ENCODE measurements at regions not wholly inside any gene's neighbourhood (a gene's known extent, or its start where the extent isn't known, plus 50 kb on each side); places are given as distances from the start of the nearest gene placed in this dataset.
"Not testable (repeated sequence)": the region's sequence is repeated elsewhere in the genome, so short reads cannot be mapped to it uniquely, and the experiment has no call there.

DNA sequence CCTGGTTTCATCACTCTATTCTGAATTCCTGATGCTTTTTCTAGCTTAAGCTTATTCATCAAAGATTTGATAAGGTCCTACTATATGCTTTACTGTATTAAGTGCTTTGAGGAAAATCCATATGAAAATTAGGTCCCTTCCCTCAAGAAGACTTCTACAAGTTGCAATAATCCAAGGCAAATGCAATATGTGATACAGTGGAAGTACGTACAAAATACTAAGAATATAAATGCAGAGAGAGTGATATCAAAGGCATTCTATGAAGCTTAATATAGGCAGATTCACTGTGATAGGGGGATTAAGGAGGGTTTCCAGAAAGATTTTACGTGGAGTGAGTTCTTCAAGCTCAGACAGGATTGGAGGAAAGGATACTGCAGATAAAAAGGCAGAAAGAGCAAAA is 142.1 kb downstream of the C6orf118 start:
- no peak for DNase-seq

- DNase-seq, result no peak
Observed at GRCh38 chr6:165163519-165163918, 145.9 kb downstream of the C6orf118 start.

DNA sequence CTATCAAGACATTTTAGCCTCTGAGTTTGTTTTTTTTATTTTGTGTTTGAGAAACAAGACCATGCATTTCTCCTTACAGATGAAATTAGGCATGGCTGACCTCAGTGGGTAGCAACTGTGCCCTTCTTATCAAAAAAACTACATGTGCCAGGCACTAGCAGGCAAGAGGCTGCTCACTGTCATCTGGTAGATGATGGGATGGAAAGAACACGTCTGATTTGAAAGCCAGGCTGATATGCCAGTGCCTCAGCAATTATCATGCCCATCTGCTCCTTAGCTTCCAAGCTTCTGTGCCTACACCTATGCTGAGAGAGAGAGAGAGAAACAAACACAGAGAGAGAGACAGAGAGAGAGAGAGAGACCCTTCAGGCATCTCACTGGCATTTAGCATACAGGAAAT is 149.9 kb downstream of the C6orf118 start:
- DNase-seq, result no peak

GRCh38 chr6:165146456-165146855 is 162.9 kb downstream of the C6orf118 start:
- DNase-seq, result no peak

DNA sequence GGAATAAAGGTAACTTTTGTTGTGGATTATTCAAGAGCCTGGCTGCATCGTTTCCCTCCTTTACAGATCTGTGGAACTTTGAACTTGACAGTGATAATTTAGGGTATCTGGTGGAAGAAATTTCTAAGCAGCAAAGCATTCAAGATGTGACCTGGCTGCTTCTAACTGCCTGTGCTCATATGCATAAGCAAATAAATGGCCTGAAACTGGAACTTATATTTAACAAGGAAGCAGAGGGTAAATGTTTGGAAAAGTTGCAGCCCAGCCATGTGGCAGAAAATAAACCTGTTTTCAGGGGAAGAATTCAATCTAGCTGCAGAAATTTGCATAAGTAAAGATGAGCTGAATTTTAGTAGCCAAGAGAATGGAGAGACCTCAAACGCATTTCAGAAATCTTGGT is 173.5 kb downstream of the C6orf118 start:
- DNase-seq, result no peak

- DNase-seq, result no peak
Observed at GRCh38 chr6:165129086-165129485, 180.3 kb downstream of the C6orf118 start.

GRCh38 chr6:165127743-165128142 is 181.7 kb downstream of the C6orf118 start:
- not testable (repeated sequence) for DNase-seq

GRCh38 chr6:165124681-165125080 is 184.7 kb downstream of the C6orf118 start:
- not testable (repeated sequence) for DNase-seq

DNA sequence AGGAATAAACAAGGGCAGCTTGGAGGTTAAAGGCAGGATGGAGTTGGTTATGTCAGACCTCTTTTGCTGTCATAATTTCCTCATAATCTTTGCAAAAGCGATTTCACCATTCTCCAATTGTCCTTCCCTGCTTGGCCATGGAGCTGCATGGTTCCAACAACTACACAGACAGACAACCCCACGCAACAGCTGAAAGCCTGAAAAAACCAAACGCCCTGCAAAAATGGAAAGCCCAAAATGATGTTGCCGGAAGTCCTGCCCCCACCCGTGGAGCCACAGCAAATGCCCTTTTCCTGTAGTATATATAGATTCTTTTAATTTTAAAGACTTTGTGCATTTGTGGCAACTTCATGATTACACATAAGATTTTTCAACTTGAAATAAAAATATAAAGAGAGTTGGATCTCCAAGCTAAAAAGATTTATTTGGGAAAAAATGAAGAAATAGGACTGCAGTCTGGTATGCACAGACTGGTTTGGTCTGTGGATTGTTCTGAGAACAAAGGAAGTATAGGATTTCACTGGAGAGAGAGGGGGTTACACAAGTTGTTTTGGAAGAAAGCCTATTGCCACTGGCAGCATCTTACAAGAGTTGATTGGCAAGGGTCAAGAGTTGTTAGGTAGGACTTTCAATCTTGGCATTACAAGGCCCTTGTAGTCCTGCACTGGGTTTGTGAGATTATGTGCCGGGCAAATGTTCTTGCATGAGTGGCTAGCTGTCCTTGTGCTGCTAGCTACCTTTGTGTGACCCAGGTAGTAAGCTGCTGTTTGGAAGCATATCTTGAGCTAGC is 190.0 kb downstream of the C6orf118 start:
- no peak for DNase-seq

DNA sequence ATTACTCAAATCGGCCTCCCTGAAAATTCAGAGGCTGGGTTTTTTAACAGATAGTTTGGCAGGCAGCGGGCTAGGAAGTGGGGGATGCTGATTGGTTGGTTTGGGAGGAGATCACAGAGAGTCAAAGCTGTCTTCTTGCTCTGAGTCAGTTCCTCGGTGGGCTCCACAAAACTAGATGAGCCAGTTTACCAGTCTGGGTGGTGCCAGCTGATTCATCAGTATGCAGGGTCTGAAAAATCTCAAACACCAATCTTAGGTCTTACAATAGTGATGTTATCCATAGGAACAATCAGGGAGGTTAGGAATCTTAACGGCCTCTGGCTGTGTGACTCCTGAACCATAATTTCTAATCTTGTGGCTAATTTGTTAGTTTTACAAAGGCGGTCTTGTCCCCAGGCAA is 190.7 kb downstream of the C6orf118 start:
- DNase-seq, result no peak

DNA sequence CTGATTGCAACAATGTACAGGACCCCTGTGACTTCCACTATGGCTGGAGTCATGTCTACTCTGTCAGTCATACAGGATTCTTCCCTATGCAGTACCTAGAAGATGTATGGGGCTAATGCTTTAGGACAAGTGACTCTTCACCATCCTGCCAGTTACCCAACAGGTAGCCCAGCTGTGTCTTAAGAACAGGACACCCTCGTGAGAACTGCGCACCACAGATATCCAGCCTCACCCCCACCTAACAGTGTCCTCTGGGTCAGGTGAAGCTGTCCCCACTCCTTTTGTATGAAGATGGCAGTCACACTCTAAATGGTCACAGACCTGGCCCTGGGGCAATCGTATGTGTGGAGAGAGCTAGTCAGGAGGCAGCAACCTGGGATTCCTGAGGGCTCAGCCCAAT is 191.6 kb downstream of the C6orf118 start:
- no peak for DNase-seq

DNA sequence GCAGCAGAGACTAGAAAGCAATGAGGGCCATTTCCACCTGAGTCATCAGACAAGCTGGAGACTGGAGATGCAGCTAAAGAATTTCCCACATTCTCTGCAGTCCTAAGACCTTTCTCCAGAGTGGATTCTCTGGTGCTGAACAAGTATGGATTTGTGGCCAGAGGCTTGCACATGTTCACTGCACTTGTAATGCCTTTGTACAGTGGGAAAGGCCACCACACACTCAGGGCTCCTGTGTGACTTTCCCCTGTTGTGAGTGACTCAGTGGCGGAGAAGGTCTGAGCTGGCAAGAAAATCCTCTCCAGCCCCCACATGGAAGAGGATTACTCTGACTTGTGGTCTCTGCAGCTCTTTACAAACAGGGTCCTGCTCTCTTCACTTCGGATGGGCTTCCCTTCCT is 192.3 kb downstream of the C6orf118 start:
- no peak for DNase-seq

- DNase-seq, result no peak
Observed at GRCh38 chr6:165110860-165111259, 198.5 kb downstream of the C6orf118 start.

GRCh38 chr6:165109011-165109410 is 200.4 kb downstream of the C6orf118 start:
- DNase-seq, result no peak

- DNase-seq, result no peak
Observed at GRCh38 chr6:165106261-165106660, 203.1 kb downstream of the C6orf118 start.

- DNase-seq, result no peak
Observed at GRCh38 chr6:165098165-165098564, 211.2 kb downstream of the C6orf118 start.

GRCh38 chr6:165096868-165097267 is 212.5 kb downstream of the C6orf118 start:
- DNase-seq, result no peak

DNA sequence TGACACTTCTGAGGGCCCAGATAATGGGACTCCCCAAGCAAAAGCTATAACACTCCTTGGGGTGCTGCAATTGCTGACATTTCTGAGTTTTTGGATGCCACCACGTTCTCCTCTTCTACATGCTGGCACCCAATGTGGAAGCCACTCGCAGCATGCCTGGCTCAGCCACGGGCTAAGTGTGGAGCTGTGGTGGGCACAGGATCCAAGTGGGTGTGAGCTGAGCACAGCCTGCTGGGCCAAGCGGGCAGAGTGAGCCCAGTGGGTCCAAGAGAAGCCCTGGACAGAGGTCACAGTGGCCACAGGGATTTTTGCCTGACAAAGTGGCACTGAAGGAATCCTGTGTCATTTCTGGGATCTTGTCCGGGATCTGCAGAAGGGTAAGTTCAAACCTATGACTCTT is 213.2 kb downstream of the C6orf118 start:
- no peak for DNase-seq

- no peak for DNase-seq
Observed at GRCh38 chr6:165092881-165093595, 216.4 kb downstream of the C6orf118 start.

GRCh38 chr6:165091121-165091785 is 218.2 kb downstream of the C6orf118 start:
- no peak for DNase-seq

DNA sequence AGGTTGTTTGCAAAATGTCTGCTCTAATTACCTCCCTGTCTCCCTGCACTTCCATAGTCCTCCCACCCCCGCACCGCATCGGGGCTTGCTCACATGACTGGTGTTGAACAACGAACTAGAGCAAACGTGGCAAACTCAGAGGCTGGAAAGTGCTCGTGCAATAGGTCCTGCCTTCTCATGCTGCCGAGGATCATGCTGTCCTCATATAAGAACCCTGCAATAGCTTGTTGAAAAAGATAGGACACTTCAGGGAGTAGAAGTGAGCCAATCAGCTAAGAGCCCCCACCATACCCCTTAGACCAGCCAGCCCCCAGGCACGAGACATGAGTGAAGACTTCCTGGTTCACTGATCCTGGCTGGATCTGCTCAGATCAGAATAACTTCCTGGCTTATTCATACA is 219.2 kb downstream of the C6orf118 start:
- no peak for DNase-seq

DNA sequence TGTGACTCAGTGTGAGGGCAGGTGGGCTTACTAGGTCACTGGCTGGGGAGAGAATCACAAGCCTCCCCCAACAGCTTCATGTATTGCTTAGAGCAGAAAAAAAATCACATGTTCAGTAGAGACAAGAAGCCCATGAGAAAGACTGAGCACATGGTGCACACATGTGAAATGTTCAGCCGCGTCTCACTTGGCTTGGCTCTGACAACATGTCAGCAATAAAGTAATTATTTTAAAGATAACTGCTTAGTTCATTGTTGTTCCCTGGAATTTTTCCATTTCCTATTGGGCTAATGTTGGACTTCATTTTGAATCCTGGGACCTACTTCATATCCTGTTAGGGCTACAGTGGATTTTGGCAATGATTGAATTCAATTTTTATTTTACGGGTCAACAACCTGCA is 222.6 kb downstream of the C6orf118 start:
- DNase-seq, result no peak

- DNase-seq, result no peak
Observed at GRCh38 chr6:165082636-165083035, 226.8 kb downstream of the C6orf118 start.

- DNase-seq, result no peak
Observed at GRCh38 chr6:165081944-165082532, 227.4 kb downstream of the C6orf118 start.
